ENCODE measurements at regions not wholly inside any gene's neighbourhood (a gene's known extent, or its start where the extent isn't known, plus 50 kb on each side); places are given as distances from the start of the nearest gene placed in this dataset.

- DNase-seq (ENCODE audit: low spot score) = no peak
- CTCF ChIA-PET = no interaction called here
- POLR2A ChIA-PET (ENCODE audit: low non-redundant PET) = no interaction called here
- Histone ChIP-seq H3K27ac (ENCODE audit: low read depth, low read length, poor library complexity, severe bottlenecking) (no peak overlapping the region), H3K4me3 (ENCODE audit: low read depth, low read length, poor library complexity, severe bottlenecking) (no peak overlapping the region), H3K36me3 (ENCODE audit: insufficient read depth, low read length, poor library complexity, severe bottlenecking) (no peaks in the 10 kb centered on the region), H3K27me3 (replicated peaks; ENCODE audit: insufficient read depth, low read depth, low read length, poor library complexity) (no peaks in the 10 kb centered on the region), H3K9me3 (ENCODE audit: low read depth, low read length, poor library complexity, severe bottlenecking) (no peaks in the 10 kb centered on the region), H3K4me1 (ENCODE audit: insufficient read depth, low read length, poor library complexity, severe bottlenecking) (no peaks in the 10 kb centered on the region)
- BruUV-seq (replicated peaks) = no TSS peak
- TF ChIP-seq, protein P1, sequence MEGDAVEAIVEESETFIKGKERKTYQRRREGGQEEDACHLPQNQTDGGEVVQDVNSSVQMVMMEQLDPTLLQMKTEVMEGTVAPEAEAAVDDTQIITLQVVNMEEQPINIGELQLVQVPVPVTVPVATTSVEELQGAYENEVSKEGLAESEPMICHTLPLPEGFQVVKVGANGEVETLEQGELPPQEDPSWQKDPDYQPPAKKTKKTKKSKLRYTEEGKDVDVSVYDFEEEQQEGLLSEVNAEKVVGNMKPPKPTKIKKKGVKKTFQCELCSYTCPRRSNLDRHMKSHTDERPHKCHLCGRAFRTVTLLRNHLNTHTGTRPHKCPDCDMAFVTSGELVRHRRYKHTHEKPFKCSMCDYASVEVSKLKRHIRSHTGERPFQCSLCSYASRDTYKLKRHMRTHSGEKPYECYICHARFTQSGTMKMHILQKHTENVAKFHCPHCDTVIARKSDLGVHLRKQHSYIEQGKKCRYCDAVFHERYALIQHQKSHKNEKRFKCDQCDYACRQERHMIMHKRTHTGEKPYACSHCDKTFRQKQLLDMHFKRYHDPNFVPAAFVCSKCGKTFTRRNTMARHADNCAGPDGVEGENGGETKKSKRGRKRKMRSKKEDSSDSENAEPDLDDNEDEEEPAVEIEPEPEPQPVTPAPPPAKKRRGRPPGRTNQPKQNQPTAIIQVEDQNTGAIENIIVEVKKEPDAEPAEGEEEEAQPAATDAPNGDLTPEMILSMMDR (conservative IDR thresholded peaks at IDR 0.05; ENCODE audit: low read depth, low read length) = no peak
- no peak for TF ChIP-seq EZH2 (IDR thresholded peaks at IDR 0.05; ENCODE audit: borderline replicate concordance, low read depth, low read length, poor library complexity, severe bottlenecking)
- intact Hi-C loops (cut with micrococcal nuclease; ENCODE audit: unreplicated experiment) = no loop called here
Measured at GRCh38 chr2:54386585-54386984, 69.5 kb upstream of the SPTBN1 start.

- Histone ChIP-seq H3K27me3 (replicated peaks; ENCODE audit: insufficient read depth, low read depth, low read length, poor library complexity) (no peaks in the 10 kb centered on the region), H3K27ac (ENCODE audit: low read depth, low read length, poor library complexity, severe bottlenecking) (no peak overlapping the region), H3K9me3 (ENCODE audit: low read depth, low read length, poor library complexity, severe bottlenecking) (no peaks in the 10 kb centered on the region), H3K4me3 (ENCODE audit: low read depth, low read length, poor library complexity, severe bottlenecking) (no peak overlapping the region), H3K4me1 (ENCODE audit: insufficient read depth, low read length, poor library complexity, severe bottlenecking) (no peaks in the 10 kb centered on the region), H3K36me3 (ENCODE audit: insufficient read depth, low read length, poor library complexity, severe bottlenecking) (no peaks in the 10 kb centered on the region)
- BruUV-seq (replicated peaks) = no TSS peak
- POLR2A ChIA-PET (ENCODE audit: low non-redundant PET) = interaction anchor here (0.7 kb wide), 1 partner anchor 110 kb away, joined by 3 read pairs; no protein-coding TSS in a partner anchor
- TF ChIP-seq, protein P1 (conservative IDR thresholded peaks at IDR 0.05; ENCODE audit: low read depth, low read length) = no peak
- TF ChIP-seq EZH2 (IDR thresholded peaks at IDR 0.05; ENCODE audit: borderline replicate concordance, low read depth, low read length, poor library complexity, severe bottlenecking) = no peak
- intact Hi-C loops (cut with micrococcal nuclease; ENCODE audit: unreplicated experiment) = no loop called here
- CTCF ChIA-PET = no interaction called here
- DNase-seq (ENCODE audit: low spot score) = no peak
Measured at GRCh38 chr2:54387059-54387991, 68.8 kb upstream of the SPTBN1 start.

GRCh38 chr2:54388076-54388475 is 68.1 kb upstream of the SPTBN1 start:
- H3K36me3 ChIP-seq (ENCODE audit: insufficient read depth, low read length, poor library complexity, severe bottlenecking) = no peaks in the 10 kb centered on the region
- POLR2A ChIA-PET (ENCODE audit: low non-redundant PET) = no interaction called here
- intact Hi-C loops (cut with micrococcal nuclease; ENCODE audit: unreplicated experiment) = no loop called here
- BruUV-seq (replicated peaks) = no TSS peak
- H3K4me3 ChIP-seq (ENCODE audit: low read depth, low read length, poor library complexity, severe bottlenecking) = no peak overlapping the region
- TF ChIP-seq EZH2 (IDR thresholded peaks at IDR 0.05; ENCODE audit: borderline replicate concordance, low read depth, low read length, poor library complexity, severe bottlenecking) = no peak
- TF ChIP-seq, protein P1 (conservative IDR thresholded peaks at IDR 0.05; ENCODE audit: low read depth, low read length) = no peak
- no peak for DNase-seq (ENCODE audit: low spot score)
- no peak overlapping the region for H3K27ac ChIP-seq (ENCODE audit: low read depth, low read length, poor library complexity, severe bottlenecking)
- no peaks in the 10 kb centered on the region for H3K4me1 ChIP-seq (ENCODE audit: insufficient read depth, low read length, poor library complexity, severe bottlenecking)
- CTCF ChIA-PET = no interaction called here
- no peaks in the 10 kb centered on the region for H3K9me3 ChIP-seq (ENCODE audit: low read depth, low read length, poor library complexity, severe bottlenecking)
- no peaks in the 10 kb centered on the region for H3K27me3 ChIP-seq (replicated peaks; ENCODE audit: insufficient read depth, low read depth, low read length, poor library complexity)
